ENCODE measurements at regions not wholly inside any gene's neighbourhood (a gene's known extent, or its start where the extent isn't known, plus 50 kb on each side); places are given as distances from the start of the nearest gene placed in this dataset.
A peak's percentile ranks its signal among the peaks of the same experiment; 100 is the strongest.

DNA sequence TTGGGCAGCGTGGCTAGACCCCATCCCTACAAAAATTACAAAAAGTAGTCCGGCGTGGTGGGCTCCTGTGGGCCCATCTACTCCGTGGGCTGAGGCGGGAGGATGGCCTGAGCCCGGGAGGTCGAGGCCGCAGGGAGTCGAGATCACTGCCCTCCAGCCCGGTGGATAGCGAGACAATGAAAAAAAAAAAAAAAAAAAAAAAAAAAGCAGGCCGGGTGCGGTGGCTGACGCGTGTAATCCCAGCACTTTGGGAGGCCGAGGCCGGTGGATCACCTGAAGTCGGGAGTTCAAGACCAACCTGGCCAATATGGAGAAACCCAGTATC is 110.5 kb upstream of the LPCAT1 start (continued):
- TF ChIP-seq HNF4G (IDR thresholded peaks at IDR 0.05; ENCODE audit: borderline replicate concordance, low read depth, low read length), result no peak
- TF ChIP-seq HNF4G (CRISPR knock-in tag; IDR thresholded peaks at IDR 0.05; ENCODE audit: borderline replicate concordance, low read depth), result no peak
- no peak for TF ChIP-seq U2AF1 (optimal IDR thresholded peaks at IDR 0.05; ENCODE audit: low read depth, low read length)
- TF ChIP-seq CCDC6 (CRISPR knock-in tag; IDR thresholded peaks at IDR 0.05), result 0 out of 2 replicates have a peak, but pooled peaks have one; percentile 0
- TF ChIP-seq ZNF441 (CRISPR knock-in tag; IDR thresholded peaks at IDR 0.05; ENCODE audit: borderline replicate concordance), result no peak
- TF ChIP-seq MAFG (CRISPR knock-in tag; IDR thresholded peaks at IDR 0.05), result no peak
- TF ChIP-seq ZNF292 (CRISPR knock-in tag; IDR thresholded peaks at IDR 0.05; ENCODE audit: borderline replicate concordance, low read depth), result 0 out of 2 replicates have a peak, but pooled peaks have one; percentile 3

DNA sequence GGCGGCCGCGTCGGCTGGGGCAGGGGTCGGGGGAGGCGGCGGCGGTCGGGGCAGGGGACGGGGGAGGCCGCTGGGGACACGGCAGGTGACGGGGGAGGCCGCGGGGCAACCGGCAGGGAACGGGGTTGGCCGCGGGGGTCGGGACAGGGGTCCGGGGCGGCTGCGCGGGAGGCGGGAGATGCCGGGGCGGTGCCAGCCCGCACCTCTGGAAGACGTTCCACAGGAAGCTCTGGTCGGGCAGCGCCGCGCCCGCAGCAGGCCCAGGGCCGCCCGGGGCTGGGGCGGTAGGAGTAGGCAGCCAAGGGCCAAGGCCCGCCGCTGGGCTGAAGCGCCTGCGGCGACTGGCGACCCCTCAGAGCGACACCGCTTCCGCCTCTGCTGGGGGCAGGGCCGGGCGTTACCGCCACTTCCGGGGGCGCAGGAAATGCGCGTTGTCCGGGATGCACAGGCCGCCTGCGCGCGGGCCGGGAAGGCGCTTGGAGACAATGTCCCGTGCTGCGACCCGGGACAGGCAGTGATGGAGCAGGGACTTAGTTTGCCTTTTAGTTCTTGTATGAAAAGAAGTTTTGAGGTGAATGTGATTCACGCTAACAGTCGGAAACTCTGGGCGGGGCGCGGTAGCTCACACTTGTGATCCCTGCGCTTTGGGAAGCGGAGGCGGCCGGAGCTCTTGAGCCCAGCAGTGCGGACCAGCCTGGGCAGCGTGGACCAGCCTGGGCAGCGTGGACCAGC is 110.0 kb upstream of the LPCAT1 start:
- BruUV-seq (replicated peaks), result no TSS peak
- no peak overlapping the region for H3K27ac ChIP-seq (ENCODE audit: extremely low read length, insufficient read depth, low read length)
- FAIRE-seq (peak; percentile 55), ATAC-seq (peak; percentile 95), DNase-seq (ENCODE audit: low spot score) (peak; percentile 68)
- no peaks in the 10 kb centered on the region for H4K20me1 ChIP-seq (ENCODE audit: insufficient read depth, low read length)
- H3K4me2 ChIP-seq (ENCODE audit: low read depth, low read length), result peak overlapping the region; percentile 80
- WGBS (ENCODE audit: low lambda C conversion rate), result 2% methylated on average over 13 of the region's 75 CpGs
- CTCF ChIA-PET (ENCODE audit: low intra/inter-chr PET ratio, low total read pairs), result no interaction called here
- H3K4me3 ChIP-seq (replicated peaks in 1 of 3; ENCODE audit: insufficient read depth in 1 of 3, low read depth in 2 of 3, low read length in 3 of 3), result peak overlapping the region; percentile 67 to 81 (median 77); a peak in 5 of 6 replicates
- H3K9ac ChIP-seq (ENCODE audit: insufficient read depth, low read depth, low read length), result peak overlapping the region; percentile 75
- H2AFZ ChIP-seq (ENCODE audit: low read length), result no peak overlapping the region
- intact Hi-C loops (cut with micrococcal nuclease; ENCODE audit: unreplicated experiment) (no loop called here), in situ Hi-C loops (cut with HindIII; ENCODE audit: extremely low pct_ligation_motif_present, low pct_unique_long_range_greater_than_20kb) (loop anchor here (25.0 kb wide), 1 partner anchor 121 kb away; the partner anchor contains the start of gene LPCAT1)
- POLR2A ChIA-PET, result interaction anchor here (0.6 to 1.4 kb wide), 4 partner anchors 12 to 451 kb away, joined by 3 to 7 read pairs (median 4); partner anchors contain the start of gene NDUFS6
- H3K36me3 ChIP-seq (replicated peaks in 1 of 2; ENCODE audit: control insufficient read depth in 1 of 2, insufficient read depth in 2 of 2, low read length in 2 of 2), result peaks cover 0 to 2% of the 10 kb centered on the region in 2 experiments; a peak in 1 of 5 replicates
- no peaks in the 10 kb centered on the region for H3K9me3 ChIP-seq (ENCODE audit: low read length)
- H3K27me3 ChIP-seq (ENCODE audit: control insufficient read depth in 1 of 2, insufficient read depth in 2 of 2, low read length in 2 of 2), result peaks cover 8 to 14% of the 10 kb centered on the region in 2 experiments; a peak in 3 of 5 replicates
- no peaks in the 10 kb centered on the region for H3K79me2 ChIP-seq (ENCODE audit: insufficient read depth, low read length)
- H3K4me1 ChIP-seq (ENCODE audit: insufficient read depth, low read length), result peaks cover 11% of the 10 kb centered on the region; the same call in 1 of the 2 replicates
- TF ChIP-seq HNRNPUL1 (IDR thresholded peaks at IDR 0.05; ENCODE audit: low read depth, low read length), result peak; percentile 81
- TF ChIP-seq, protein P1, sequence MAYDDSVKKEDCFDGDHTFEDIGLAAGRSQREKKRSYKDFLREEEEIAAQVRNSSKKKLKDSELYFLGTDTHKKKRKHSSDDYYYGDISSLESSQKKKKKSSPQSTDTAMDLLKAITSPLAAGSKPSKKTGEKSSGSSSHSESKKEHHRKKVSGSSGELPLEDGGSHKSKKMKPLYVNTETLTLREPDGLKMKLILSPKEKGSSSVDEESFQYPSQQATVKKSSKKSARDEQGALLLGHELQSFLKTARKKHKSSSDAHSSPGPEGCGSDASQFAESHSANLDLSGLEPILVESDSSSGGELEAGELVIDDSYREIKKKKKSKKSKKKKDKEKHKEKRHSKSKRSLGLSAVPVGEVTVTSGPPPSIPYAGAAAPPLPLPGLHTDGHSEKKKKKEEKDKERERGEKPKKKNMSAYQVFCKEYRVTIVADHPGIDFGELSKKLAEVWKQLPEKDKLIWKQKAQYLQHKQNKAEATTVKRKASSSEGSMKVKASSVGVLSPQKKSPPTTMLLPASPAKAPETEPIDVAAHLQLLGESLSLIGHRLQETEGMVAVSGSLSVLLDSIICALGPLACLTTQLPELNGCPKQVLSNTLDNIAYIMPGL (CRISPR knock-in tag; IDR thresholded peaks at IDR 0.05; ENCODE audit: borderline replicate concordance in 1 of 2, low read depth in 1 of 2), result peak; percentile 77 to 87; a peak in 3 of 4 replicates
- peak; percentile 79; the same call in 1 of the 2 replicates for TF ChIP-seq KDM5B (CRISPR knock-in tag; IDR thresholded peaks at IDR 0.05; ENCODE audit: borderline replicate concordance)
- TF ChIP-seq, protein P2, sequence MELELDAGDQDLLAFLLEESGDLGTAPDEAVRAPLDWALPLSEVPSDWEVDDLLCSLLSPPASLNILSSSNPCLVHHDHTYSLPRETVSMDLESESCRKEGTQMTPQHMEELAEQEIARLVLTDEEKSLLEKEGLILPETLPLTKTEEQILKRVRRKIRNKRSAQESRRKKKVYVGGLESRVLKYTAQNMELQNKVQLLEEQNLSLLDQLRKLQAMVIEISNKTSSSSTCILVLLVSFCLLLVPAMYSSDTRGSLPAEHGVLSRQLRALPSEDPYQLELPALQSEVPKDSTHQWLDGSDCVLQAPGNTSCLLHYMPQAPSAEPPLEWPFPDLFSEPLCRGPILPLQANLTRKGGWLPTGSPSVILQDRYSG (CRISPR knock-in tag; IDR thresholded peaks at IDR 0.05), result no peak
- peak; percentile 59; the same call in 1 of the 2 replicates for TF ChIP-seq ZNF746 (CRISPR knock-in tag; IDR thresholded peaks at IDR 0.05)
- no peak for TF ChIP-seq RBM22 (optimal IDR thresholded peaks at IDR 0.05; ENCODE audit: low read length)
- TF ChIP-seq, protein P3, sequence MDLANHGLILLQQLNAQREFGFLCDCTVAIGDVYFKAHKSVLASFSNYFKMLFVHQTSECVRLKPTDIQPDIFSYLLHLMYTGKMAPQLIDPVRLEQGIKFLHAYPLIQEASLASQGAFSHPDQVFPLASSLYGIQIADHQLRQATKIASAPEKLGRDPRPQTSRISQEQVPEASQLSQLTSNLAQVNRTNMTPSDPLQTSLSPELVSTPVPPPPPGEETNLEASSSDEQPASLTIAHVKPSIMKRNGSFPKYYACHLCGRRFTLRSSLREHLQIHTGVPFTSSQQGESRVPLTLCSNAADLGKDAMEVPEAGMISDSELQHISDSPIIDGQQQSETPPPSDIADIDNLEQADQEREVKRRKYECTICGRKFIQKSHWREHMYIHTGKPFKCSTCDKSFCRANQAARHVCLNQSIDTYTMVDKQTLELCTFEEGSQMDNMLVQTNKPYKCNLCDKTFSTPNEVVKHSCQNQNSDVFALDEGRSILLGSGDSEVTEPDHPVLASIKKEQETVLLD (CRISPR knock-in tag; IDR thresholded peaks at IDR 0.05; ENCODE audit: low read depth), result no peak
- TF ChIP-seq, protein P4, sequence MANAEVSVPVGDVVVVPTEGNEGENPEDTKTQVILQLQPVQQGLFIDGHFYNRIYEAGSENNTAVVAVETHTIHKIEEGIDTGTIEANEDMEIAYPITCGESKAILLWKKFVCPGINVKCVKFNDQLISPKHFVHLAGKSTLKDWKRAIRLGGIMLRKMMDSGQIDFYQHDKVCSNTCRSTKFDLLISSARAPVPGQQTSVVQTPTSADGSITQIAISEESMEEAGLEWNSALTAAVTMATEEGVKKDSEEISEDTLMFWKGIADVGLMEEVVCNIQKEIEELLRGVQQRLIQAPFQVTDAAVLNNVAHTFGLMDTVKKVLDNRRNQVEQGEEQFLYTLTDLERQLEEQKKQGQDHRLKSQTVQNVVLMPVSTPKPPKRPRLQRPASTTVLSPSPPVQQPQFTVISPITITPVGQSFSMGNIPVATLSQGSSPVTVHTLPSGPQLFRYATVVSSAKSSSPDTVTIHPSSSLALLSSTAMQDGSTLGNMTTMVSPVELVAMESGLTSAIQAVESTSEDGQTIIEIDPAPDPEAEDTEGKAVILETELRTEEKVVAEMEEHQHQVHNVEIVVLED (CRISPR knock-in tag; IDR thresholded peaks at IDR 0.05; ENCODE audit: borderline replicate concordance), result peak; percentile 68

All from HepG2 (cell line).